NCI-H774 (cell line): ENCODE measurements at regions not wholly inside any gene's neighbourhood (a gene's known extent, or its start where the extent isn't known, plus 50 kb on each side); places are given as distances from the start of the nearest gene placed in this dataset.

Experiments used
- DNase-seq: peaks from one replicate; lab custom pipeline; 2025; lab: John Stamatoyannopoulos, UW

- DNase-seq: no peak
Observed at GRCh38 chr6:166046982-166047381, 120.7 kb downstream of the TBXT start.

- no peak for DNase-seq
Observed at GRCh38 chr6:166046226-166046625, 121.4 kb downstream of the TBXT start.

GRCh38 chr6:166045860-166046200 lies 121.8 kb downstream of the TBXT start:
- no peak for DNase-seq

GRCh38 chr6:166045173-166045859 lies 122.3 kb downstream of the TBXT start:
- no peak for DNase-seq

GRCh38 chr6:166041277-166041676 lies 126.4 kb downstream of the TBXT start:
- no peak for DNase-seq

- no peak for DNase-seq
Observed at GRCh38 chr6:166040292-166040691, 127.4 kb downstream of the TBXT start.

- DNase-seq: no peak
Observed at GRCh38 chr6:166036316-166037095, 131.1 kb downstream of the TBXT start.

GRCh38 chr6:166032366-166033200 lies 135.1 kb downstream of the TBXT start:
- no peak for DNase-seq

- no peak for DNase-seq
Observed at GRCh38 chr6:166031275-166031674, 136.4 kb downstream of the TBXT start.

GRCh38 chr6:166029506-166029905 lies 138.1 kb downstream of the TBXT start:
- DNase-seq: no peak

- DNase-seq: no peak
Observed at GRCh38 chr6:166027761-166028160, 139.9 kb downstream of the TBXT start.

GRCh38 chr6:166026586-166027126 lies 141.0 kb downstream of the TBXT start:
- no peak for DNase-seq

- no peak for DNase-seq
Observed at GRCh38 chr6:166025149-166025898, 142.3 kb downstream of the TBXT start.

GRCh38 chr6:166024252-166024651 lies 143.4 kb downstream of the TBXT start:
- no peak for DNase-seq

GRCh38 chr6:166023273-166023989 lies 144.2 kb downstream of the TBXT start:
- DNase-seq: no peak

- no peak for DNase-seq
Observed at GRCh38 chr6:166021429-166021828, 146.2 kb downstream of the TBXT start.

GRCh38 chr6:166019214-166019613 lies 148.4 kb downstream of the TBXT start:
- no peak for DNase-seq

- no peak for DNase-seq
Observed at GRCh38 chr6:166017032-166017635, 150.5 kb downstream of the TBXT start.

- no peak for DNase-seq
Observed at GRCh38 chr6:166014966-166015365, 152.7 kb downstream of the TBXT start.

GRCh38 chr6:166010136-166010960 lies 157.3 kb downstream of the TBXT start:
- no peak for DNase-seq
